MM.1S (cell line): ENCODE measurements at regions not wholly inside any gene's neighbourhood (a gene's known extent, or its start where the extent isn't known, plus 50 kb on each side); places are given as distances from the start of the nearest gene placed in this dataset.
A peak's percentile ranks its signal among the peaks of the same experiment; 100 is the strongest.

Experiments
- DNase-seq: peaks from one replicate; pipeline ENCODE4 v3.0.0-alpha.2; 2015
- H2AFZ ChIP-seq: fragments of 300-600 bp; sonication (generic); 2 replicates; pipeline ENCODE4 v1.6.0; 2016; ENCODE audit warnings: antibody characterized with exemption, low read length
- H3F3A ChIP-seq: fragments of 300-600 bp; sonication (generic); 2 replicates; pipeline ENCODE4 v1.6.1; 2016; ENCODE audit warnings: mild to moderate bottlenecking, antibody characterized with exemption, low read length, moderate library complexity, mixed read lengths; ENCODE audit not compliant: insufficient read depth
- H3K27ac ChIP-seq: fragments of 300-600 bp; sonication (generic); 2 replicates; pipeline ENCODE4 v1.5.1; 2016; ENCODE audit warnings: mild to moderate bottlenecking, low read length
- H3K27me3 ChIP-seq: fragments of 300-600 bp; sonication (generic); replicated peaks from 2 replicates; pipeline ENCODE4 v1.6.0; 2016; ENCODE audit warnings: low read length; ENCODE audit not compliant: insufficient read depth
- H3K36me3 ChIP-seq: fragments of 300-600 bp; sonication (generic); replicated peaks from 2 replicates; pipeline ENCODE4 v1.6.1; 2016; ENCODE audit warnings: mild to moderate bottlenecking, low read length, mixed read lengths; ENCODE audit not compliant: insufficient read depth
- H3K4me1 ChIP-seq: fragments of 300-600 bp; sonication (generic); 2 replicates; pipeline ENCODE4 v1.6.1; 2016; ENCODE audit warnings: low read length, mixed read lengths
- H3K4me2 ChIP-seq: fragments of 300-600 bp; sonication (generic); 2 replicates; pipeline ENCODE4 v1.6.0; 2016; ENCODE audit warnings: low read depth, low read length
- H3K4me3 ChIP-seq: fragments of 300-600 bp; sonication (generic); 2 replicates; pipeline ENCODE4 v1.5.1; 2016; ENCODE audit warnings: low read length, mixed read lengths
- H3K79me2 ChIP-seq: fragments of 300-600 bp; sonication (generic); 2 replicates; pipeline ENCODE4 v1.6.1; 2016; ENCODE audit warnings: mixed run types, low read length, mixed read lengths
- H3K9ac ChIP-seq: fragments of 300-600 bp; sonication (generic); 2 replicates; pipeline ENCODE4 v1.6.1; 2016; ENCODE audit warnings: low read length, mixed read lengths
- H3K9me2 ChIP-seq: fragments of 300-600 bp; sonication (generic); replicated peaks from 2 replicates; pipeline ENCODE4 v1.6.1; 2016; ENCODE audit warnings: mild to moderate bottlenecking, low read length, mixed read lengths; ENCODE audit not compliant: insufficient read depth
- H3K9me3 ChIP-seq: fragments of 300-600 bp; sonication (generic); replicated peaks from 2 replicates; pipeline ENCODE4 v1.6.1; 2016; ENCODE audit warnings: mild to moderate bottlenecking, low read length, mixed read lengths; ENCODE audit not compliant: insufficient read depth
- H4K20me1 ChIP-seq: fragments of 300-600 bp; sonication (generic); 2 replicates; pipeline ENCODE4 v1.6.1; 2016; ENCODE audit warnings: mild to moderate bottlenecking, low read length, moderate library complexity, mixed read lengths; ENCODE audit not compliant: insufficient read depth
- CTCF ChIP-seq: fragments of 300-600 bp; sonication (generic); IDR thresholded peaks from 2 replicates; pipeline ENCODE4 v1.5.1; 2016; ENCODE audit warnings: antibody characterized with exemption, low read length, mixed read lengths
- EZH2 ChIP-seq: fragments of 300-600 bp; sonication (generic); optimal IDR thresholded peaks from 2 replicates; pipeline ENCODE3; 2017; ENCODE audit warnings: low read depth, mild to moderate bottlenecking, antibody characterized with exemption, low read length, mixed read lengths
- EZH2phosphoT487 ChIP-seq: fragments of 300-600 bp; sonication (generic); IDR thresholded peaks from 2 replicates; pipeline ENCODE4 v1.6.1; 2018; ENCODE audit warnings: antibody characterized with exemption, low read length

DNA sequence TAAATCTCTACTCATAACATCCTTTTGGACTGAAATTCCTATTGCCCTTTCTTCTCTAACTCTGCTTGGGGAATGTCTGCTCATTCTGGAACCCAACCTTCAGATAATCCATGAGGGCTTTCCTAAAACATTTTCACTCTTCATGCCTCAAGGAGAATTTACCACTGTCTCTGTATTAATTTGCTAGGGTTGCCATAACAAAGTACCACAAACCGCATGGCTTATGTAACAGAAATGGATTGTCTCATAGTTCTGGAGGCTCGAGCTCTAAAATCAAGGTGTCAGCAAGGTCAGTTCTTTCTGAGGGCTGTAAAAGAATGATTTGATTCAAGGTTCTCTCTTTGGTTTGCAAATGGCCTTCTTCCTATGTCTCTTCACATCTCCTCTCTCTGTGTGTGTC lies 209.7 kb downstream of the LACC1 start:
- Histone ChIP-seq H3K9ac (no peak overlapping the region), H3K36me3 (no peaks in the 10 kb centered on the region), H2AFZ (no peak overlapping the region), H3K4me2 (peak overlapping the region; percentile 45), H3F3A (peaks cover 11% of the 10 kb centered on the region; the same call in 1 of the 2 replicates), H3K4me3 (no peak overlapping the region), H3K27ac (peak overlapping the region; percentile 58; the same call in 1 of the 2 replicates), H4K20me1 (no peaks in the 10 kb centered on the region), H3K27me3 (no peaks in the 10 kb centered on the region), H3K4me1 (peaks cover 13% of the 10 kb centered on the region), H3K9me2 (no peaks in the 10 kb centered on the region), H3K9me3 (no peaks in the 10 kb centered on the region), H3K79me2 (no peaks in the 10 kb centered on the region)
- TF ChIP-seq EZH2 (no peak), CTCF (no peak), EZH2phosphoT487 (no peak)
- peak; percentile 9 for DNase-seq

DNA sequence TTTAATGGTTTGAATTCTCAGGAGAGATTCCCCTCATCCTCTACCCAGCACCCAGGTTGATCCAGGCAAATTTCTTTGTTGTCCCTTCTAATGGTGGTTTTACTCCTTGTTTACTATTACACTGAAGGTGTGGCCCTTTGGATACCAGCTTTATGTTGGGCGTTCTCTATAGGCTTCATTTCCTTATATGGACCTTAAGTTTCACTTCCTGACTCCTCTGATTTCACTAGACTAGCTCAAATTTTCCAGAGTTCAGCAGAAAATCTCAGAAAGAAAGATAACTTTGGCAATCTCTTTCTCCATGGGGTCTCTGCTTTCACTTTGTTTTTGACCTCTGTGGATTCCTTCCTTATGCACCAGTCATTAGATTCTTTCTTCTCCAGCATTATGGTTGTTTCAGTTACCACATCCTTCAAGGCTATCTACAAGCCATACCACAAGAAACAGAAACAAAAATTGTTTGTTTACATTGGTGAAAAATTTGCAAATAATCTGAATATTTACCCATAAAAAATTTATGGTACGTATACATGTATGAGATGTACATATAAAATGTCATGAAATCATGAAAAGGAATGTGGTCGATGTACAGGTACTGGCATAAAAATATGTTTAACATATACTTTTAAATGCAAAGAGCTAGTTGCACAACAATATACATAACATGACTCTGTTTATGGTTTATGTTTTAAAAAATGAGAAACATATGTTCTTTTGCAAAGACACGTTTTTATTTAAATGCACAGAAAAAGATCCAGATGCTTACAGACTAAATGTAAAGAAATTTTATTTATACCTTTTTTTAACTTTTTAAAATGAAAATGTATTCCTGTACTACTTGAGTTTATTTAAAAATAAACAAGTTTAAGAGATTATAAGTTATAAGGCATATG lies 212.6 kb downstream of the LACC1 start:
- H3K9me2 ChIP-seq: no peaks in the 10 kb centered on the region
- no peaks in the 10 kb centered on the region for H3K9me3 ChIP-seq
- peaks cover 11% of the 10 kb centered on the region; the same call in 1 of the 2 replicates for H3F3A ChIP-seq
- H3K27me3 ChIP-seq: no peaks in the 10 kb centered on the region
- H3K27ac ChIP-seq: no peak overlapping the region
- H3K9ac ChIP-seq: no peak overlapping the region
- H3K36me3 ChIP-seq: no peaks in the 10 kb centered on the region
- TF ChIP-seq EZH2 (no peak), CTCF (no peak), EZH2phosphoT487 (no peak)
- H3K79me2 ChIP-seq: no peaks in the 10 kb centered on the region
- H3K4me3 ChIP-seq: no peak overlapping the region
- peaks cover 13% of the 10 kb centered on the region for H3K4me1 ChIP-seq
- DNase-seq: no peak
- no peak overlapping the region for H3K4me2 ChIP-seq
- H4K20me1 ChIP-seq: no peaks in the 10 kb centered on the region
- H2AFZ ChIP-seq: no peak overlapping the region

- Histone ChIP-seq H3F3A (peaks cover 10% of the 10 kb centered on the region; the same call in 1 of the 2 replicates), H3K79me2 (no peaks in the 10 kb centered on the region), H3K36me3 (no peaks in the 10 kb centered on the region), H3K4me3 (no peak overlapping the region), H3K27ac (no peak overlapping the region), H3K9me3 (no peaks in the 10 kb centered on the region), H3K9me2 (no peaks in the 10 kb centered on the region), H2AFZ (no peak overlapping the region), H3K27me3 (no peaks in the 10 kb centered on the region), H3K9ac (no peak overlapping the region), H3K4me2 (no peak overlapping the region), H4K20me1 (no peaks in the 10 kb centered on the region), H3K4me1 (peaks cover 8% of the 10 kb centered on the region)
- no peak for TF ChIP-seq EZH2
- TF ChIP-seq CTCF: no peak
- no peak for TF ChIP-seq EZH2phosphoT487
- DNase-seq: no peak
Observed at GRCh38 chr13:44093607-44094564, 214.2 kb downstream of the LACC1 start.
